Right lobe of liver (tissue), 6 donors: ENCODE measurements at regions not wholly inside any gene's neighbourhood (a gene's known extent, or its start where the extent isn't known, plus 50 kb on each side); places are given as distances from the start of the nearest gene placed in this dataset.

ENCODE experiments used
- ATAC-seq, 4 donors: fragments of 200-7000 bp; cut with Tn5 transposase; one replicate each; pipeline ENCODE4 v1.9.1; 2020; ENCODE audit warnings: mild to moderate bottlenecking in 4 of 4, moderate library complexity in 4 of 4
- DNase-seq, 3 donors: peaks; one replicate each; pipeline ENCODE4 v3.0.0-alpha.2; 2020
- H3K27ac ChIP-seq, 3 donors: fragments of 200-600 bp; one replicate each; pipeline ENCODE4 v1.8.0; 2022
- H3K27me3 ChIP-seq, 2 donors: fragments of 200-600 bp; one replicate each; pipeline ENCODE4 v1.8.0; 2022
- H3K36me3 ChIP-seq, 4 donors: fragments of 200-600 bp; sonication (generic) in 1 of 4; one replicate each; pipeline versions ENCODE4 v1.5.1 to v1.8.0; 2017 to 2022; ENCODE audit warnings: control low read depth in 1 of 4
- H3K4me1 ChIP-seq, 4 donors: fragments of 200-600 bp; sonication (generic) in 1 of 4; one replicate each; pipeline versions ENCODE4 v1.5.1 to v1.8.0; 2017 to 2022; ENCODE audit warnings: control low read depth in 1 of 4
- H3K4me3 ChIP-seq, 3 donors: fragments of 200-600 bp; one replicate each; pipeline ENCODE4 v1.8.0; 2022
- H3K9me3 ChIP-seq, 4 donors: fragments of 200-600 bp; sonication (generic) in 1 of 4; one replicate each; pipeline versions ENCODE4 v1.5.1 to v1.8.0; 2017 to 2022; ENCODE audit warnings: control low read depth in 1 of 4
- POLR2A ChIP-seq: fragments of 450-650 bp; IDR thresholded peaks from one replicate; pipeline ENCODE4 v1.6.1; 2017; ENCODE audit warnings: antibody characterized with exemption, mild to moderate bottlenecking
- WGBS: methylation state at CpG from one replicate; pipeline ENCODE4 v1.1.6; 2018; ENCODE audit warnings: low coverage, low lambda C conversion rate; ENCODE audit not compliant: insufficient coverage; ENCODE audit errors: missing lambda C conversion rate; 5-methylcytosine and 5-hydroxymethylcytosine counted together
- intact Hi-C, 2 donors: fragments of 100-400 bp; cut with DNase I; formaldehyde crosslinking; loops; one replicate each; pipeline versions ENCODE4 v1.11.2 to v1.14.1; 2022
- TF ChIP-seq, protein P1 (sequence below), 4 donors: fragments of 200-600 bp in 3 of 4; fragments of 450-650 bp in 1 of 4; IDR thresholded peaks; one replicate each; pipeline versions ENCODE4 v1.5.1 to v1.8.0; 2016 to 2022; ENCODE audit warnings: antibody characterized with exemption in 4 of 4, mild to moderate bottlenecking in 2 of 4
- donor health status: DM: no; HTN: yes; CAD: no.
- donor health status: DM: no; HTN: no; CAD: no.
- donor health status: DM: no; HTN: no; CAD: no.
- donor health status: DM: no; HTN: yes; CAD: no.
- donor health status: DM: no; HTN: yes; CAD: no.

DNA sequence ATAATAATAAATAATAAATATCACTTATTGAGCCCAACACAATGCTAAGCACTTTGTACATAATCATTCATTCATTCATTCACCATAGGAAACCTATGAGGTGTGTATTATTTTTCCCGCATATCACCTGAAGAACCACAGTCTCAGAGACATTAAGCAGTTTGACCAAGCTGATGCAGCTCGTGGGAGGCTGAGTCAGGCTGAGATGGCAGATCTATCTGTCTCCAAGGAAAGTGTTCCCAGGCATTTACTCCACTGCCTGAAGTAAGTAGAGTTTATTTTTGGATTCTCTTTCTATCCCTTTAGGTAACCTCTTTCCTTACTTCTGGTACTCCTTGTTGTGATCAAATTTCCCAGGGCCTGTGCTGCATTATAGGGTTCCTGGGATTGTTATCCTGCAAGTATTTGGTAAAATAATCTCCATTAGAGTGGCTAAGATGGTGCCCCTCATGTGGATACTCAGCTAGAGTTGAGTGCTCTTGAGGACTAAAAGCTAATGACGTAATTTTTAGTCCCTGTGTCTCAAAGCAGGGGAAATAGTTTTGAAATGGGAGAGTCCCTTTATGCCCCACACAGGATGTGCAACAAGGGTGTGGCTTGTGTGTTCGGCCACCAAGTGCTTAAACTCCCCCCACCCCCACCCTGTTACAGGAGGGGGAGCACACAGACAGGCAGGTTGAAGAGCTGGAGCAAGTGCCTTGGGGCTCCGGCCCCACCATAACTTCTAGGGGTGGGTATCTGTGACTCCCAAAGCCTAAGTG, 467.0 kb downstream of the STIM2 start:
- Histone ChIP-seq H3K4me1 (no peaks in the 10 kb centered on the region), H3K27ac (no peak overlapping the region), H3K36me3 (no peaks in the 10 kb centered on the region), H3K9me3 (no peaks in the 10 kb centered on the region), H3K4me3 (no peak overlapping the region), H3K27me3 (no peaks in the 10 kb centered on the region)
- TF ChIP-seq, protein P1, sequence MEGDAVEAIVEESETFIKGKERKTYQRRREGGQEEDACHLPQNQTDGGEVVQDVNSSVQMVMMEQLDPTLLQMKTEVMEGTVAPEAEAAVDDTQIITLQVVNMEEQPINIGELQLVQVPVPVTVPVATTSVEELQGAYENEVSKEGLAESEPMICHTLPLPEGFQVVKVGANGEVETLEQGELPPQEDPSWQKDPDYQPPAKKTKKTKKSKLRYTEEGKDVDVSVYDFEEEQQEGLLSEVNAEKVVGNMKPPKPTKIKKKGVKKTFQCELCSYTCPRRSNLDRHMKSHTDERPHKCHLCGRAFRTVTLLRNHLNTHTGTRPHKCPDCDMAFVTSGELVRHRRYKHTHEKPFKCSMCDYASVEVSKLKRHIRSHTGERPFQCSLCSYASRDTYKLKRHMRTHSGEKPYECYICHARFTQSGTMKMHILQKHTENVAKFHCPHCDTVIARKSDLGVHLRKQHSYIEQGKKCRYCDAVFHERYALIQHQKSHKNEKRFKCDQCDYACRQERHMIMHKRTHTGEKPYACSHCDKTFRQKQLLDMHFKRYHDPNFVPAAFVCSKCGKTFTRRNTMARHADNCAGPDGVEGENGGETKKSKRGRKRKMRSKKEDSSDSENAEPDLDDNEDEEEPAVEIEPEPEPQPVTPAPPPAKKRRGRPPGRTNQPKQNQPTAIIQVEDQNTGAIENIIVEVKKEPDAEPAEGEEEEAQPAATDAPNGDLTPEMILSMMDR (IDR thresholded peaks at IDR 0.05) = no peak
- no peak for TF ChIP-seq POLR2A
- intact Hi-C loops = no loop called here
- ATAC-seq (no peak), DNase-seq (no peak)
- WGBS = 43% methylated on average over 4 of the region's 5 CpGs

DNA sequence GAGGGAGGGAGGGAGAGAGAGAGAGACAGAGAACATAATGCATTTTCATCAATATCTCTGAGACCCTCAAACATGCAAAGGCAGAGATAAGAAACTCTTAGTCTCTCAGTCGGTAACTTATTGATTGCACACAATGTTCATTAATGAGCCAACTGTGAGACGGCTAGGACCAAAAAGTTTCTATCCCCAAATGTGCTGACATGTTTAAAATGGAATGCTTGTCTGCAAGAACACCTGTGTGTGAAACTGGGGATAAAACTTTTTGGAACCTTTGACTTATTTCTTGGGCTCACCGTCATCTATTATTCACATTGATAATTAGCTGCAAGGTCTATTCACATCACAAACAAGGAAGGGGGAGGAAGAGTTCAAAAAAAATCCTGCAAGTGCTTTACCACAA, 477.9 kb downstream of the STIM2 start:
- H3K36me3 ChIP-seq = no peaks in the 10 kb centered on the region
- intact Hi-C loops = no loop called here
- no peak overlapping the region for H3K27ac ChIP-seq
- 48% methylated on average over 3 of the region's 3 CpGs for WGBS
- no peak overlapping the region for H3K4me3 ChIP-seq
- DNase-seq (no peak), ATAC-seq (no peak)
- no peak for TF ChIP-seq POLR2A
- TF ChIP-seq, protein P1 (IDR thresholded peaks at IDR 0.05) = no peak
- no peaks in the 10 kb centered on the region for H3K4me1 ChIP-seq
- H3K9me3 ChIP-seq = no peaks in the 10 kb centered on the region
- H3K27me3 ChIP-seq = no peaks in the 10 kb centered on the region

DNA sequence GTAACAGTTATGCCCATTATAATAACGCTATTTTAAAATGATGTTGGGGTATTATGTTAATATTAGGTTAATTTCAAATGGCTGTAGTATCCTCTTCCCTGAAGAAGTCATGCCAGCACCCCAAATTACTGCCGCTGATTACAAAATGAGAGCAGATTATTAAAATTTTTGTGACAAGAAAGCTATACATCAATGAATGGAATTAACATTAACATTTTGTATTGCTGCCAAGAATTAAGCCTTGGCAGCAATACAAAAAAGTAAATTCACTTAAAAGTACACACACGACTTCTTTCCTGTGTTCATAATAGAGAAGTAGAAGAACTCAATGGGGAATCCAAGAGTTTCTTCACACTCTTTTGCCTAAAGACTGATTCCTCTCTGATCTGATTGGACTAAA, 482.8 kb downstream of the STIM2 start:
- H3K9me3 ChIP-seq = no peaks in the 10 kb centered on the region
- TF ChIP-seq, protein P1 (IDR thresholded peaks at IDR 0.05) = no peak
- no peak for TF ChIP-seq POLR2A
- no peak overlapping the region for H3K27ac ChIP-seq
- 40% methylated on average over 3 of the region's 3 CpGs for WGBS
- H3K4me1 ChIP-seq = no peaks in the 10 kb centered on the region
- no peaks in the 10 kb centered on the region for H3K36me3 ChIP-seq
- no peaks in the 10 kb centered on the region for H3K27me3 ChIP-seq
- H3K4me3 ChIP-seq = no peak overlapping the region
- intact Hi-C loops = no loop called here
- ATAC-seq = no peak
- DNase-seq = no peak

DNA sequence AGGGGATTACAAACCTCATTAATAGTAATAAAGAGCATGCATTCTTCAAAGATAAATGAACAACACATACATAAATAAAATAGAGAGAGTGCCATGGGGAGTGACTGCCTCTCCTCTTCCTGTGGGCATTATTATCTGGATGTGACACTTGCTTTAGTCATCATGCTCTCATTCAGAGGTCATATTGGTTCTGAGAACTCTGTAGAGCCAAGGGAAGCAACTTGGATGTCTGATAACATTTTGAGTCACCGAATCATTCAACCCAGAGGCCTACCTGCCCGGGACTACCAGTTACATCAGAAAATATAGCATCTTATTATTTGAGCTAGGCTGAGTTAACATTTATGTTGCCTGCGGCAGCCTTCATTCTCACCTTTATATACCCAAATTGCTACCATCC, 489.5 kb downstream of the STIM2 start:
- ATAC-seq = no peak
- 24% methylated on average over 3 of the region's 3 CpGs for WGBS
- Histone ChIP-seq H3K36me3 (no peaks in the 10 kb centered on the region), H3K27me3 (no peaks in the 10 kb centered on the region), H3K9me3 (no peaks in the 10 kb centered on the region), H3K27ac (no peak overlapping the region), H3K4me3 (no peak overlapping the region), H3K4me1 (no peaks in the 10 kb centered on the region)
- no peak for DNase-seq
- no peak for TF ChIP-seq POLR2A
- TF ChIP-seq, protein P1 (IDR thresholded peaks at IDR 0.05) = no peak
- intact Hi-C loops = no loop called here

DNA sequence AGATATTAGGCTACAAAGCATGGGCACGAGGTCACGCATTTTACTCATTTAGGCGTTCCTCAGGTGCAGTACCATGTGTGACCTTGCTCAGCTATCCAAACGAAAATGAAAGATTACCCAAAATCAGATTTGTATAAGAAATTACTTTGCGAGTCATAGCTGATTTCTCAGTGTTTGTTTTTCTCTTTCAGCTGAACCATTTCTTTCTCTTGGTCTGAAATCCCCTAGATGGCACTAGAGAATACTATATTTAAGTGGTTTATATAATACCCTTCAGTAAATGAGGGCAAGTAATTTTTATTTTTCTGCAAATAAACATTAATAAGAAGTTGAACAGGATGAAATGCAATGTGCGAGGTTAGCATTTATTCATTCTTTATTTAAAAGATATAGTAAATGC, 496.6 kb downstream of the STIM2 start:
- DNase-seq = no peak
- ATAC-seq = no peak
- H3K9me3 ChIP-seq = no peaks in the 10 kb centered on the region
- no peak overlapping the region for H3K27ac ChIP-seq
- no peaks in the 10 kb centered on the region for H3K4me1 ChIP-seq
- intact Hi-C loops = no loop called here
- WGBS = 34% methylated on average over 6 of the region's 6 CpGs
- no peaks in the 10 kb centered on the region for H3K27me3 ChIP-seq
- no peak overlapping the region for H3K4me3 ChIP-seq
- H3K36me3 ChIP-seq = no peaks in the 10 kb centered on the region
- TF ChIP-seq, protein P1 (IDR thresholded peaks at IDR 0.05) = peak in 3 of 4 donors; percentile 13 to 22 (median 19)
- no peak for TF ChIP-seq POLR2A
